ENCODE measurements at regions not wholly inside any gene's neighbourhood (a gene's known extent, or its start where the extent isn't known, plus 50 kb on each side); places are given as distances from the start of the nearest gene placed in this dataset.

GRCh38 chr2:115946891-115947290 is 1504.5 kb downstream of the DPP10 start:
- Histone ChIP-seq H2BK120ac (replicated peaks; ENCODE audit: low read depth, low read length) (no peak overlapping the region), H3K27me3 (replicated peaks in 1 of 4; ENCODE audit: control insufficient read depth in 3 of 4, extremely low read depth in 1 of 4, insufficient read depth in 3 of 4, low read length in 3 of 4) (no peaks in the 10 kb centered on the region), H3K4me1 (replicated peaks in 1 of 4; ENCODE audit: control insufficient read depth in 3 of 4, insufficient read depth in 4 of 4, low read length in 3 of 4) (no peaks in the 10 kb centered on the region), H2AK5ac (ENCODE audit: low read depth, low read length) (no peak overlapping the region), H3K23ac (ENCODE audit: insufficient read length) (no peak overlapping the region), H3K79me1 (ENCODE audit: low read depth, low read length) (no peaks in the 10 kb centered on the region), H4K91ac (replicated peaks; ENCODE audit: insufficient read length, low read length) (no peak overlapping the region), H3K4me2 (ENCODE audit: insufficient read depth in 1 of 2, low read depth in 2 of 2, low read length in 2 of 2) (no peak overlapping the region), H2BK5ac (ENCODE audit: low read depth, low read length) (no peak overlapping the region), H3K4ac (replicated peaks; ENCODE audit: insufficient read length, low read depth, low read length) (no peak overlapping the region), H2BK20ac (ENCODE audit: low read length) (no peak overlapping the region), H4K8ac (ENCODE audit: extremely low read depth, insufficient read depth, low read length) (no peak overlapping the region), H3K79me2 (ENCODE audit: control insufficient read depth in 1 of 2, insufficient read depth in 2 of 2, low read length in 2 of 2) (no peaks in the 10 kb centered on the region), H3K14ac (ENCODE audit: insufficient read length) (no peak overlapping the region), H3K9ac (replicated peaks in 1 of 4; ENCODE audit: extremely low read depth in 1 of 4, low read depth in 3 of 4, low read length in 3 of 4) (no peak overlapping the region), H3K27ac (ENCODE audit: low read depth, low read length) (no peak overlapping the region), H3K23me2 (ENCODE audit: low read depth, low read length) (no peaks in the 10 kb centered on the region), H3K56ac (replicated peaks; ENCODE audit: insufficient read length, low read depth, low read length) (no peak overlapping the region), H3K4me3 (ENCODE audit: extremely low read depth in 1 of 4, insufficient read depth in 2 of 4, low read depth in 3 of 4, low read length in 4 of 4) (no peak overlapping the region), H3K36me3 (ENCODE audit: control insufficient read depth in 2 of 4, insufficient read depth in 4 of 4, low read length in 3 of 4) (no peaks in the 10 kb centered on the region), H3K9me3 (ENCODE audit: insufficient read depth in 2 of 2, low read depth in 1 of 2, low read length in 1 of 2) (no peaks in the 10 kb centered on the region), H4K20me1 (replicated peaks in 1 of 2; ENCODE audit: control insufficient read depth in 1 of 2, insufficient read depth in 2 of 2, low read length in 2 of 2) (no peaks in the 10 kb centered on the region), H2AFZ (ENCODE audit: low read length) (no peak overlapping the region), H2BK15ac (ENCODE audit: low read length) (no peak overlapping the region), H4K5ac (ENCODE audit: insufficient read length, low read depth, low read length) (no peak overlapping the region), H2BK12ac (ENCODE audit: low read depth, low read length) (no peak overlapping the region), H3K18ac (ENCODE audit: extremely low read depth, low read length) (no peak overlapping the region)
- ChIA-PET CTCF (ENCODE audit: partially characterized antibody) (no interaction called here), POLR2A (ENCODE audit: partially characterized antibody) (no interaction called here)
- DNase-seq (ENCODE audit: low read depth in 1 of 2, low spot score in 2 of 2) (no peak), FAIRE-seq (no peak)
- WGBS, 2 experiments (ENCODE audit: extremely low coverage in 1 of 2, insufficient coverage in 1 of 2, insufficient read length in 1 of 2, insufficient replicate concordance in 2 of 2, low coverage in 1 of 2, low lambda C conversion rate in 2 of 2, missing lambda C conversion rate in 1 of 2) = 87% methylated on average over 2 of the region's 2 CpGs; no CpG with 5 or more reads in 1 of the 2 experiments
- no peak for TF ChIP-seq JUN (IDR thresholded peaks at IDR 0.05; ENCODE audit: low read depth, low read length)
- TF ChIP-seq E2F6 (IDR thresholded peaks at IDR 0.05) = no peak
- no peak for TF ChIP-seq HDAC2 (IDR thresholded peaks at IDR 0.05; ENCODE audit: borderline replicate concordance in 1 of 2, low read depth in 2 of 2, low read length in 2 of 2)
- TF ChIP-seq CBX5 (IDR thresholded peaks at IDR 0.05; ENCODE audit: low read depth, low read length) = no peak
- TF ChIP-seq PHF8 (conservative IDR thresholded peaks at IDR 0.05; ENCODE audit: low read depth, low read length) = no peak
- TF ChIP-seq YY1 (IDR thresholded peaks at IDR 0.05; ENCODE audit: low read depth, low read length) = no peak
- no peak for TF ChIP-seq RBBP5 (IDR thresholded peaks at IDR 0.05; ENCODE audit: borderline replicate concordance, low read depth, low read length)
- TF ChIP-seq EP300 (IDR thresholded peaks at IDR 0.05; ENCODE audit: borderline replicate concordance in 1 of 2, low read depth in 2 of 2, low read length in 2 of 2) = no peak
- TF ChIP-seq MAFK (IDR thresholded peaks at IDR 0.05; ENCODE audit: low read depth, low read length) = no peak
- no peak for TF ChIP-seq CHD1 (IDR thresholded peaks at IDR 0.05; ENCODE audit: low read depth, low read length)
- no peak for TF ChIP-seq ZNF274 (IDR thresholded peaks at IDR 0.05; ENCODE audit: borderline replicate concordance, extremely low read depth, low read length)
- TF ChIP-seq SIX5 (IDR thresholded peaks at IDR 0.05; ENCODE audit: low read depth, low read length) = no peak
- TF ChIP-seq SRF (IDR thresholded peaks at IDR 0.05; ENCODE audit: low read depth, low read length) = no peak
- TF ChIP-seq SIN3A (conservative IDR thresholded peaks at IDR 0.05 in 1 of 2, IDR thresholded peaks at IDR 0.05 in 1 of 2; ENCODE audit: low read depth in 1 of 2, low read length in 2 of 2) = no peak

All from H1 (cell line).